BJ (cell line): ENCODE measurements at regions not wholly inside any gene's neighbourhood (a gene's known extent, or its start where the extent isn't known, plus 50 kb on each side); places are given as distances from the start of the nearest gene placed in this dataset.

Experiments used
- CTCF ChIA-PET: fragments of 350-600 bp; formaldehyde crosslinking; extraction: SDS; loops from one replicate; lab custom pipeline; 2021; ENCODE audit warnings: antibody characterized with exemption, inconsistent platforms; lab: Yijun Ruan, JAX
- POLR2A ChIA-PET: fragments of 300-600 bp; sonication (Branson Sonifier 250); formaldehyde crosslinking; extraction: SDS; loops from one replicate; lab custom pipeline; 2021; ENCODE audit warnings: antibody characterized with exemption; lab: Charles Lee
- DNase-seq: peaks from one replicate; pipeline ENCODE4 v3.0.0-alpha.2; 2011; ENCODE audit warnings: low read depth
- H3K27me3 ChIP-seq: 2 replicates; pipeline ENCODE4 v1.6.0; 2011; ENCODE audit warnings: low read length; ENCODE audit not compliant: control insufficient read depth, insufficient read depth
- H3K36me3 ChIP-seq: 2 replicates; pipeline ENCODE4 v1.5.1; 2011; ENCODE audit warnings: low read length; ENCODE audit not compliant: control insufficient read depth, insufficient read depth
- H3K4me3 ChIP-seq: 2 replicates; pipeline ENCODE4 v1.5.1; 2011; ENCODE audit warnings: low read depth, mild to moderate bottlenecking, control low read depth, low read length
- CTCF ChIP-seq: IDR thresholded peaks from 2 replicates; pipeline ENCODE4 v1.5.1; 2011; ENCODE audit warnings: low read depth, mild to moderate bottlenecking, control low read depth, inconsistent platforms, low read length, moderate library complexity; ENCODE audit not compliant: insufficient read depth

DNA sequence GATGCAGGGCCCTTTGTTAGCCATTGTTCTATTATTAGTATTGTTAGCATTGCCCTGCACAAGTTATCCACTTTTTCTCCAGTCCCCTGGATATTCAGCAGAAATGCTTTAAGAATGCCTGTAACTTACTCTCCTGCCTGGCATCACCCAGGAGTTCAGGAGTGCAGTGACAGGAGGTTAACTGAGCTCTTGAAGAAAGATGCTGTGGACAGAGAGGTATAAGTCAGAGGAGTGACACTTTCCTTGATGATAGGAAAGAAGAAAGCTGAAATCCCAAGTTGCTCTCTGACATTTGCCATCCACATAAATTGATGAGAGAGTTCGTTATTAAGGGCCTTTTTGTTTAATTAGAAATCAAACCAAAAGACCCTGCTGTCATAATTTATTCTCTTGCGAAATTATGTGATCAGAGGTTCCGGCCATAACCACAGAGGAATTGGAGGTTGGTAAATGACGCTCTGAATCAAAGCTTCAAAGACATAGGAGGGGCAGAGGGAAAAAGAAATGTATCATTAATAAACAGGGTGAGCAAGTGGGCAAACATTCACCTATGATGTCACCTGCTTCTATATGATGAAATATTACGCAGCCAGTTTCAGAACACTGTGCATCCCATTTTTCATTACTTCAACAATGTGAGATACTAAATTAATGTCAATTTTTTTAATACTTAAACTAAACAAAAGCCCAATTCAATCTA, 230.2 kb upstream of the JADE1 start:
- Histone ChIP-seq H3K27me3 (no peaks in the 10 kb centered on the region), H3K4me3 (no peak overlapping the region), H3K36me3 (no peaks in the 10 kb centered on the region)
- DNase-seq: no peak
- no peak for TF ChIP-seq CTCF
- ChIA-PET POLR2A (no interaction called here), CTCF (interaction anchor here (1.4 to 1.9 kb wide), 2 partner anchors 26 to 230 kb away, joined by 3 to 5 read pairs; no protein-coding TSS in a partner anchor)

DNA sequence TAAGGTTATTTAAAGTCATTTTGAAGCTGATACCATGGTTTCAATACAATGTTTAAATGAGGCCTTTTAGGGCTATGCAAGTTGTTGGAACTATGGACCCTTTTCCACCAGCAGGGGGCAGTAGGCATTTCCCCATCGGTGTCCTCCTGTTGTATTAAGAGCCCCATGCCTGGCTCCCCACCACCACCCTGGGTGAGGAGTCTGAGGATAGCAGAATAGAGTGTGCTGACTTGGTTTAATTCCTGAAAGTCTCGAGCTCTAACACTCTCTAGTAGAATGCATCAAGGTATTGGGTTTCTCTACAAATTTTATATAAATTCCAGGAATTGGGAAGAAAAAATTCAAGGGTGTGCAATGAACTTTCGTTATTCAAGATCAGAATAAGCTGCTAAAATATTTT, 234.8 kb upstream of the JADE1 start:
- CTCF ChIA-PET: interaction anchor here (0.6 to 4.2 kb wide), 14 partner anchors 11 to 253 kb away, joined by 3 to 21 read pairs (median 3); no protein-coding TSS in a partner anchor
- Histone ChIP-seq H3K27me3 (no peaks in the 10 kb centered on the region), H3K36me3 (no peaks in the 10 kb centered on the region), H3K4me3 (no peak overlapping the region)
- peak; percentile 48 for TF ChIP-seq CTCF
- POLR2A ChIA-PET: no interaction called here
- no peak for DNase-seq

DNA sequence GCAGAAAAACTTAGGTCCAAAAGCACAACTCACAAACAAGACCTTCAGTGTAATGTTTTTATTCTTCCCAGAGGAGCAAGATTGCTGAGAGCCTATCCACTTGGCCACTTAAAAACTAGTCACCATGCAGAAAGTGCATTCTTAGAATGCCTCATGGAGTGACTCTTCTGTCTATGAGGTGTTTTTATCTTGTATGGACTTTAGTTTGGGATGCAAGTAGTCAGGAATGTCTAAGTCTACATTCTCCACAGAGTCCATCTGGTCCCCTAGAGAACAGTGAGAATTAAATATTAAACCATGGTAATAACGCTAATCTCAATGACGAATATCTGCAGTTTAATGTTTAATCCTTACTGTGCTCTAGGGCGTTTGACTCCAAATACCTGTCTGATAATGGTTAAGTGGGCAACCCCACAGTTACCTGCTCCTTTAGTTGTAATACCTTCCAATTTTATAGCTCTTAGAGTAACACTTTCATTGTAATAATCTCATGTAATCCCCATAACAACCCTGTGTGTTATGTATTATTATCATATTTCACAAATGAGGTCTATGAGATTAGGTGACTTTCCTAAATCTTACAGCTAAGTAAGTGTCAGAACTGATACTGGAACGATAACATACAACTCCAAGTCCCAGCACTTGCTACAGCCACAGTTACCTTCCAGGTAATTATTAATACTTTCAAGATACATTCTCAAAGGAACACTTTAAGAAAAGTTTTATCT, 235.6 kb upstream of the JADE1 start:
- DNase-seq: peak; percentile 65
- ChIA-PET CTCF (interaction anchor here (0.7 to 4.2 kb wide), 10 partner anchors 11 to 252 kb away, joined by 3 to 21 read pairs (median 4); no protein-coding TSS in a partner anchor), POLR2A (no interaction called here)
- no peak for TF ChIP-seq CTCF
- H3K4me3 ChIP-seq: no peak overlapping the region
- H3K27me3 ChIP-seq: no peaks in the 10 kb centered on the region
- no peaks in the 10 kb centered on the region for H3K36me3 ChIP-seq

DNA sequence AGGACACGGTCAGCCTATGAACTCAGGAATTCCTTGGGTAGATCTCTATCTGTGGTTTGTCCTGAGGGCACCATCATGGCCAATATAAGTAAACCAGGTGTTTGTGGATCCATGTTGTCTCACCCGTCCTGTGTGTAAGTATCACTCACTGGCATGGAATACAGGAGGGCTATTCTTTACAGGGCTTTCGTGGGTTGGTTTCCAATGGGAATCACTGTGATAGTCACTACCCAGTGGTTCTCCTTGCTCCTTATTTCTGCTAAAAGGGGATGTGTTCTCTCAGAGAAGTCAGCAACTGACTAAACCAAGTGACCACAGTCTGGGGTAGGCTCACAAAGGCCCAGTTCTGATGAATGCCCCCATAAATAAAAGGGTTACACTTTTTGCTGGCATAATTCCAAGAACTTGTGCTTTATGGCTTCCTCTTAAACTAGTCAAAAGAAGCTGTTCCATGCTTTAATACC, 236.7 kb upstream of the JADE1 start:
- ChIA-PET CTCF (interaction anchor here (3.7 to 4.2 kb wide), 2 partner anchors 12 to 118 kb away, joined by 15 to 21 read pairs; no protein-coding TSS in a partner anchor), POLR2A (no interaction called here)
- no peak for DNase-seq

More for the DNA sequence above, 236.7 kb upstream of the JADE1 start:
- Histone ChIP-seq H3K4me3 (no peak overlapping the region), H3K27me3 (no peaks in the 10 kb centered on the region), H3K36me3 (no peaks in the 10 kb centered on the region)
- TF ChIP-seq CTCF: no peak
